ENCODE measurements at regions not wholly inside any gene's neighbourhood (a gene's known extent, or its start where the extent isn't known, plus 50 kb on each side); places are given as distances from the start of the nearest gene placed in this dataset.

- H3K4me3 ChIP-seq: no peak overlapping the region
- no peaks in the 10 kb centered on the region for H3K36me3 ChIP-seq
- peaks cover 0 to 21% (median 2%) of the 10 kb centered on the region in 4 donors for H3K9me3 ChIP-seq
- no peak overlapping the region for H3K27ac ChIP-seq
- DNase-seq (ENCODE audit: low spot score in 2 of 2): no peak
- WGBS, 2 donors: 59 to 93% methylated on average over 1 of the region's 1 CpG
- no peak for TF ChIP-seq POLR2A (IDR thresholded peaks at IDR 0.05)
- TF ChIP-seq CTCF (IDR thresholded peaks at IDR 0.05): no peak
- TF ChIP-seq EP300 (IDR thresholded peaks at IDR 0.05): no peak
- H3K4me1 ChIP-seq: no peaks in the 10 kb centered on the region
- H3K27me3 ChIP-seq: no peaks in the 10 kb centered on the region
Measured at GRCh38 chr4:156128616-156129015, 174.9 kb upstream of the CTSO start.

DNA sequence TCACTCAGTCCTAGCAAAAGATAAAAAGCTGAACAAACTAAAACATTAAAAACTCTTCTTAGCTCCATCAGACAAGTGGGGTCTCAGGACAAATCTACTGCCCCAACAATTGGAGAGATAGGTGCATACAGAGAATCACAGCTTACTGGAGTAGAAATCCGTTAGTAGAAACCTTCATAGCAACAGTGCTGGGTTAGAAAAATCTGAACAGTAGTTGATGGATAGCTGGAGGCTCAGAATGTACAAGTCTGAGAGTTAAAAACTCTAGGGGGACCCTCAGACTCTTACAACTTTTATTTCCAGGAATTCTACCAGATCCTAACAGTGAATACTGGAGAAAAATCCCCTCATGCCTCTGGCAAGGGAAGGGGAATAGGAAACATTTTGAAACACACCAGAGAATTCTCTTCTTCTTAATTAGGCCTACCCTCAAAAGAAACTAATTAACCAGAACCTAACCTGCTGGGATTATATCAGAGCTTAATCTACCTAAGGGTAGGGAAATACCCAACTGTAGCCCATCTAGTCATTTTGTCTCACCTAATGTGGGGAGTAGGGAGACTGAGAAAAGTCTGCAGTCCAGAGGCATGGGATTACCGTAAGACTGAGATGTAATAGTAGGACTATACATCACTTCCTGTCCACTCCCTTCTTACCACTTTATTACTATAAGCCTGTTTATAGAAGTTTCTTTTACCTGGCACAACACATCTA, 165.0 kb upstream of the CTSO start:
- H3K4me1 ChIP-seq: no peaks in the 10 kb centered on the region
- no peak overlapping the region for H3K4me3 ChIP-seq
- no peak for TF ChIP-seq POLR2A (IDR thresholded peaks at IDR 0.05)
- TF ChIP-seq CTCF (IDR thresholded peaks at IDR 0.05): no peak
- no peak for TF ChIP-seq EP300 (IDR thresholded peaks at IDR 0.05)
- DNase-seq (ENCODE audit: low spot score in 2 of 2): no peak
- no peak overlapping the region for H3K27ac ChIP-seq
- no peaks in the 10 kb centered on the region for H3K27me3 ChIP-seq
- H3K36me3 ChIP-seq: no peaks in the 10 kb centered on the region
- 83 to 85% methylated on average over 2 of the region's 2 CpGs for WGBS, 2 donors
- H3K9me3 ChIP-seq: no peaks in the 10 kb centered on the region

- Histone ChIP-seq H3K27ac (no peak overlapping the region), H3K27me3 (no peaks in the 10 kb centered on the region), H3K9me3 (no peaks in the 10 kb centered on the region), H3K4me1 (no peaks in the 10 kb centered on the region), H3K36me3 (no peaks in the 10 kb centered on the region), H3K4me3 (no peak overlapping the region)
- WGBS, 2 donors: 52 to 77% methylated on average over 1 of the region's 1 CpG
- DNase-seq (ENCODE audit: low spot score in 2 of 2): no peak
- TF ChIP-seq POLR2A (IDR thresholded peaks at IDR 0.05): no peak
- TF ChIP-seq EP300 (IDR thresholded peaks at IDR 0.05): no peak
- TF ChIP-seq CTCF (IDR thresholded peaks at IDR 0.05): no peak
Measured at GRCh38 chr4:156117743-156118142, 164.1 kb upstream of the CTSO start.

- H3K27ac ChIP-seq: no peak overlapping the region
- no peaks in the 10 kb centered on the region for H3K9me3 ChIP-seq
- H3K4me3 ChIP-seq: no peak overlapping the region
- DNase-seq (ENCODE audit: low spot score in 2 of 2): no peak
- no peaks in the 10 kb centered on the region for H3K27me3 ChIP-seq
- no peaks in the 10 kb centered on the region for H3K36me3 ChIP-seq
- TF ChIP-seq EP300 (IDR thresholded peaks at IDR 0.05): no peak
- TF ChIP-seq POLR2A (IDR thresholded peaks at IDR 0.05): no peak
- TF ChIP-seq CTCF (IDR thresholded peaks at IDR 0.05): no peak
- no peaks in the 10 kb centered on the region for H3K4me1 ChIP-seq
Measured at GRCh38 chr4:156116991-156117390, 163.3 kb upstream of the CTSO start.

GRCh38 chr4:156113138-156113765, 159.6 kb upstream of the CTSO start:
- TF ChIP-seq POLR2A (IDR thresholded peaks at IDR 0.05): no peak
- TF ChIP-seq CTCF (IDR thresholded peaks at IDR 0.05): no peak
- no peak for TF ChIP-seq EP300 (IDR thresholded peaks at IDR 0.05)
- H3K36me3 ChIP-seq: no peaks in the 10 kb centered on the region
- H3K9me3 ChIP-seq: no peaks in the 10 kb centered on the region
- peaks cover 0 to 6% (median 0%) of the 10 kb centered on the region in 4 donors for H3K4me1 ChIP-seq
- WGBS, 2 donors: 26 to 29% methylated on average over 1 of the region's 1 CpG
- no peak overlapping the region for H3K4me3 ChIP-seq
- no peaks in the 10 kb centered on the region for H3K27me3 ChIP-seq
- no peak for DNase-seq (ENCODE audit: low spot score in 2 of 2)
- H3K27ac ChIP-seq: no peak overlapping the region
